HCEC 1CT (cell line): ENCODE measurements at regions not wholly inside any gene's neighbourhood (a gene's known extent, or its start where the extent isn't known, plus 50 kb on each side); places are given as distances from the start of the nearest gene placed in this dataset.
"Not testable (repeated sequence)": the region's sequence is repeated elsewhere in the genome, so short reads cannot be mapped to it uniquely, and the experiment has no call there.

ENCODE experiments used
- DNase-seq: peaks from one replicate; pipeline ENCODE4 v3.0.0-alpha.2; 2017

- DNase-seq = no peak
Observed at GRCh38 chr6:144397141-144397540, 112.0 kb downstream of the UTRN start.

- peak; percentile 23 for DNase-seq
Observed at GRCh38 chr6:144400321-144400720, 115.2 kb downstream of the UTRN start.

- no peak for DNase-seq
Observed at GRCh38 chr6:144401736-144402733, 116.9 kb downstream of the UTRN start.

GRCh38 chr6:144402750-144403149 lies 117.6 kb downstream of the UTRN start:
- no peak for DNase-seq

GRCh38 chr6:144405163-144405562 lies 120.0 kb downstream of the UTRN start:
- no peak for DNase-seq

GRCh38 chr6:144406796-144407195 lies 121.7 kb downstream of the UTRN start:
- no peak for DNase-seq

GRCh38 chr6:144408161-144408560 lies 123.0 kb downstream of the UTRN start:
- DNase-seq = no peak

- DNase-seq = no peak
Observed at GRCh38 chr6:144410059-144410458, 124.9 kb downstream of the UTRN start.

- not testable (repeated sequence) for DNase-seq
Observed at GRCh38 chr6:144410574-144410973, 125.4 kb downstream of the UTRN start.

- peak; percentile 46 for DNase-seq
Observed at GRCh38 chr6:144411531-144412165, 126.5 kb downstream of the UTRN start.

GRCh38 chr6:144413418-144413817 lies 128.3 kb downstream of the UTRN start:
- peak; percentile 49 for DNase-seq

GRCh38 chr6:144415014-144415413 lies 129.9 kb downstream of the UTRN start:
- peak; percentile 89 for DNase-seq

GRCh38 chr6:144415835-144416237 lies 130.7 kb downstream of the UTRN start:
- peak; percentile 95 for DNase-seq

GRCh38 chr6:144416244-144416643 lies 131.1 kb downstream of the UTRN start:
- DNase-seq = no peak

GRCh38 chr6:144416773-144417172 lies 131.6 kb downstream of the UTRN start:
- DNase-seq = peak; percentile 70

- DNase-seq = peak; percentile 53
Observed at GRCh38 chr6:144417681-144418080, 132.5 kb downstream of the UTRN start.

- no peak for DNase-seq
Observed at GRCh38 chr6:144418959-144419545, 133.9 kb downstream of the UTRN start.

GRCh38 chr6:144423167-144423566 lies 138.0 kb downstream of the UTRN start:
- no peak for DNase-seq

GRCh38 chr6:144429753-144430152 lies 144.6 kb downstream of the UTRN start:
- no peak for DNase-seq

- not testable (repeated sequence) for DNase-seq
Observed at GRCh38 chr6:144433446-144433845, 148.3 kb downstream of the UTRN start.

GRCh38 chr6:144434308-144434990 lies 149.3 kb downstream of the UTRN start:
- DNase-seq = peak; percentile 90

- no peak for DNase-seq
Observed at GRCh38 chr6:144435602-144436426, 150.7 kb downstream of the UTRN start.
